NCI-H1048 (cell line): ENCODE measurements at regions not wholly inside any gene's neighbourhood (a gene's known extent, or its start where the extent isn't known, plus 50 kb on each side); places are given as distances from the start of the nearest gene placed in this dataset.

Experiments used
- DNase-seq: peaks from one replicate; lab custom pipeline; 2025; lab: John Stamatoyannopoulos, UW

DNA sequence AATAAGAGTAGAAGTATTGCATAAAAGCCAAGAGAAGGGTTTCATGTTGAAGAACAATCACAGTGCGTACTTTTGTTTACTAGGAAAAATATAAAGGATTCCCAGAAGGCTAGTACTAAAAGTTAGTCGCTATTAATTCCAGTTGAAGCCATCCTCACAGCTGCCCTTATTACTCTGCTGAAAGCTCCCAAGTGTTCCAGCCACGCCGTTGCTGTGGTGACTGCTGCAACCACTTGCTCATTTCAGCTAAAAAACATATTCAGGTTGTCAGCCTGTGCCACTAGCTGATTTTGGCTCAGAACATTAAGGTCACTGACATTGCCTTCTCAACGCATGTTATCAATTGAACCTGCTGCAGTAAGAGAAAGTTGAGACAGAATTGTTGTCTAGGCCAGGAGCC, 87.1 kb upstream of the FNDC3A start:
- DNase-seq: no peak

DNA sequence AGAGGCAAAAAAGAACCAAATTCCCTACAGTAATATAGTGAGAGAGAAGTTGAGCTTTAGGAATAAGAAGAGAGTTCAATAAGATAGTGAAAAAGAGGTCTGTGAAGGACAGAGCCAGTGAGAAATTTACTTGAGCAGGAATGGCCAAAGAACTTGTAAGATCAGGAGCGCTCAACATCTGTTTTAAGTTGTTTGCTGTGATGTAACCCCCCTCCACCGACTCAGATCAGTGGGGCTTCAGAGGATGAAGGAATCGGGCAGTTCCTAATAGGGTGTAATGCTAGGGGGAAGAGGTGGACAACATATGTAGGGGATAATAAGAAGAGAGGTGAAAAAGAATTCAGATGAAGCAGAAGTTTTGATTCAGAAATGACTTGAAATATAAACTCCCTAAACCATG, 85.3 kb upstream of the FNDC3A start:
- DNase-seq: no peak

DNA sequence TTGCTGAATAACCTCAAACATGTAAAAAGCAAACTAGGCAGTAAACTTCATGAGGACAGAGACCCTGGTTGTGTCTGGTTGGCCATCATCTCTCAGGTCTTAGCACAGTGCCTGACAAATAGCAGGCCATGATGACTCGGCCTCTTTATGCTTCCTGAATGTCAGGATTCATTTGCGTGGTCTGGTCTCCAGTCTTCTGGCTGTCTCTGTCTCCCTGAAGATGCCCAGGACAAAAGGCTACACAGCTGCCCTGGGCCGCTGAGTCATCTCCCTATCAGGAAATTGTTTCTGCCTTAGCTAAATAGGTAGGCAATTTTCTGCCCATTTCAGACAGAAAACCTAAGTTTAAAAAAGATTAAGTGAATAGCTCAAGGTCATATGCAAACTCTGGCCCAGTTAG, 84.1 kb upstream of the FNDC3A start:
- no peak for DNase-seq

DNA sequence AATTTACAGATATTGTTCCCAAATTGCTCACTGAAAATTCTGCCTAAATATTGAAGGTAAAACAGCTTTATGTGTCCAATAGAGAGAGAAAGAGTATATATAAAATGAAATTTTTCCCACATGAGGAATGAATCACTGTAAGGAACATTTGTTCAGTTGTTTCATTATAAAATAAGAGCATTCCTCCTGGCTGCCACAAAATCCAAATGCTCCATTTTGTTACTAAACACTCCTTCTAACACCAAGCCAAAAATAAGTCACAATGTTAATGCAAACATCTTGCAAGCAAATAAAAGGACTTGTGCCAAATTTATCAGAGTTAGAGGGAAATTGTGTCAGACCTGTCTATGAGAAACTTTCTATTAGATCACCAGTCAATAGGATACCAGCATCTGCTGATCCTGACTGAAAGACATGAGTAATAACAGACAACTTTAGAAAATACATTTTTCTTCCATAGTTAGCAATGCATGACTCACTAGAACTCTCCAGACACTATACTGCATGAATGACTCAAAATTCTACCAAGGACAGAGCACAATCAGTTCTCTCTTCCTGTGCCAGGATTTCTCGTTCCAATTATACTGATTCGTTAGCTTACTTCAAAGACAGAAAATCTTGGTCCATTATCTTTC, 83.5 kb upstream of the FNDC3A start:
- no peak for DNase-seq

DNA sequence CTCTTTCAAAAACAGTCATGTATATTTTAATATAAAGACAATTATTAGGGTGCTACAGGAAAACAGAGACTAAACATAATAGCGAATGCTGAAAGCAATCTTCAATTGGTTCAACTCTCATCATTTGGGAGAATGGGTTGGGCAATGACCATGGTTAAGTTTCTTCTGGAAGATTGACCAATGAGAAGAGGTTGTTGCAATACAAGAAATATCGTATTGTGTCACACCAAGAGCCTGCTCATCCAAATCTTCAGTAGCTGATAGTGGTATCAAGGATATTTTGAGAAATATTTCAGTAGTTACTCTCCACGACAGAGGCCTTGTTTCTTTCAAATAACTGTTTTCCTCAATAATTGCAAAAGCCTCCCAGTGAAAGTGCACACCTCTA, 83.0 kb upstream of the FNDC3A start:
- no peak for DNase-seq

DNA sequence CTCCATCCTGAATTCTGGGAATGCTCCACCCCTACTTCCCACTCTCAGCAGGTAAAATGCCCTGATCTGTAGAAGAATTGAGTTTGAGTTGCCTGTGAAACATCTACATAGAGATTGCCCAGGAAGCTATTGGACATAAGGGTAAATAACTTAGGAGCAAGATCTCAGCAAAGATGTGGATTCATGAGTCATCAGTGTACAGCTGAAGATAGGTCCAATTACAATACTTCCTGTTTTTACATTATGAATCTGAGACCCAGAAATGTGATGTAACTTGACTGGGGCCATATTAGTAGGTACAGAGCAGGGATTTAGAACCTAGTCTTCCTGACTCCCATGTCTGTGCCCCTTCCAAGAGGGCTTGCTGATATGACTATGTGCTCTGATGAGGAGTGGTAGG, 79.4 kb upstream of the FNDC3A start:
- no peak for DNase-seq

DNA sequence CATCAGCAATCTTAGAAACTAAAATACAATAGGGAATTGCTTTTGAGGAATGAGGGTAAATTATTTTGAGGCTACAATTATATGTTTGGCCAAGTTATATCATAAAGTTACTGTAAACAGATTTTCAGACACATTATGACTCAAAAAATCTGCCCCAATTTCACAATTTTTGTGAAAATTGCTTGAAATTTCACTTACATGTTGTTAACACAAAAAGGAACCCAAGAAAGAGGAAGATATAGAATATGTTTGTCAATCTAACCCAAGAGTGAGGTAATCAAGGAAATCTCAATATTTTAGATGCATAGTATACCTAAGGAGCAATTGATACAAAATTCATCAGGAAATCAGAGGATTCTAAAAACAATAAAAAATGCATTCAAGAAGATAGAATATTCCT, 73.9 kb upstream of the FNDC3A start:
- DNase-seq: no peak

DNA sequence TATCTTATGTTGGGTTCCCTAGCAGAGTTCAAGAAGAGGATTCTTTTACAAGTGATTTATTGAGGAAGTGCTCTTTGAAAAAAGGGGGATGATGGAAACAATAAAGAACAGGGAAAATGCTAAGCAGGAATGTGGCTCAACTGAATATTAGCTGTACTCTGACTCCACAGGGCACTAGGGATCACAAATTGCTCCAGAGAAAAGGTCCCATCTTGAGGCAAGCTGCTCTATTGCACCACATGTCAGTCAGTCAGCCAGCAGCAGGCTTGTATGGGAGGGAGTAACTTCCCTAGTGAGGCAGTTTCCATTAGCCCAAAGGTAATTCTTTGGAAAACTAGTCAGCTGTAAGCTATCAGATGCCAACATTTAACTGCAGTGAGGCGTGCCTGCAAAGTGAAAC, 73.3 kb upstream of the FNDC3A start:
- no peak for DNase-seq

DNA sequence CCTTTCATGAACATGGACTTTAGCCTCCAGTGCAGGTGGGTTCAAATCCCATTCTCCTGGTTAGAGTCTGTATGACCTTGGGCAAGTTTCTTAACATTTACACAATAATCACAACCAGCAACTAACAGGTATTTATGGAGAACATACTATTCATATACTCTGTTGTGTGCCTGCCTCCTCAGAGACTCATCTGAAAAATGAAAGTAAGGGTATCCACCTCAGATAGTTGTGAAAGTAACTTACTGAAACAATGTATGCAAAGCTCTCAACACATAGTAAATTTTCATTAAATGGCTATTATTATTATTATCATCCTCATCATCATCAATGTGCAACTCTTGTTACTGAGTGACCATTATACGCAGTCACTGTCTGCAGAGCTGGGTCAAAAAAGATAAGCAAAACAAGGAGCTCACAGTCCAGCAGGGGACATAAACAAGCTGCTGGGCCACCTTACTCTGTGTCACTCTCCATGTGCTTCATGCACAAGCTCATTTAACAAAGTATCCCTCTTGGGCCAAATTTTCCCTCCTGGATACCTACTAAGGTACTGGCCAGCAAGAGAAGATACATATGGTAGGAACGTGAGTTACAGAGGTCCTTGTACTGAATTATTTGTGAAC, 70.9 kb upstream of the FNDC3A start:
- DNase-seq: no peak

DNA sequence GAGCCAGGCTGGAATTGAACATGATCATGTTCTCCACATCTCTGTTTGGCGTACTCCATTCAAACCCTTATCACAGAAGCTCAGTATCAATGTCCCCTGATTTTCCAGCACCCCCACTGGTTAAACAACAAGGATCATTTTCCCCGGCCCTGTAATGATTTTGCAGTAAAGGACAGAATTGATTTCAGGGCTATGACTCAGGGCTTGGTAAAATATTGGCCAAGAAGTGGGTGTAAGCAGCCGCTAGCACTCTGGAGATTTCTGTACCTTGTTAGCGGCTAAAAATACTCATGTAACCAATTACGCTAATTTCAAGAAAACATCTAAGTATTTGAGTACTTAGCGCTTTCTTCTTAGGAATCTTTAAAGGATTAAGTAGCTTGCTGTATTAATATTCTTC, 69.5 kb upstream of the FNDC3A start:
- no peak for DNase-seq

DNA sequence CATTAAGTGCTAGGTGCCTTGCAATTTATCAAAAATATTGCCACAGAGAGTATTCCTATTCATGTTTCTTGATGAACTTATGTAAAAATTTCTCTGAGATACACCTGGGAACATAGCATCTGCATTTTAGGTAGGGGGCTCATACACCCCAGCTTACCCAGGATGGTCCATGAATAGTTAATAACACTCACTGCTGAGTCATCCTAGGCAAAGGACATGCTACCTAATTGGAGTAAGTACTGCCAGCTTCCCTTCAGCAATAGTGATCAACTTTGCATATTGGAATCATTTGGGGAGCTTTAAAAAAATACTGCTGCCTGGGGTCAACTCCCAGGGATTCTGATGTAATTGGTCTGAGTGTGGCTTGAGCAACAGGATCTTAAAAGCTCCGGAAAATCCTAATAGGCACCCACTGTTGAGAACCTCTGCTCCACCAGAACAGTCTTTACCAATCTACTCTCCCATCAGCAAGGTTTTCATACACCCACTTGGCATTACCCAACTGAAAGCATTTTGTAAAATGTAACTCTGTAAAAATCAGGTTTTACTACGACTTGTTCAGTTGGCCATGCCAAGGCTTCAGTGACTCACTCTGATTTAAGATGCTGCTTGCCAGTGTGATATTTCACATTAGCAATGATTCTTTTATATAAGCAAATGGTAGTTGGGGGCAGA, 67.2 kb upstream of the FNDC3A start:
- DNase-seq: no peak

DNA sequence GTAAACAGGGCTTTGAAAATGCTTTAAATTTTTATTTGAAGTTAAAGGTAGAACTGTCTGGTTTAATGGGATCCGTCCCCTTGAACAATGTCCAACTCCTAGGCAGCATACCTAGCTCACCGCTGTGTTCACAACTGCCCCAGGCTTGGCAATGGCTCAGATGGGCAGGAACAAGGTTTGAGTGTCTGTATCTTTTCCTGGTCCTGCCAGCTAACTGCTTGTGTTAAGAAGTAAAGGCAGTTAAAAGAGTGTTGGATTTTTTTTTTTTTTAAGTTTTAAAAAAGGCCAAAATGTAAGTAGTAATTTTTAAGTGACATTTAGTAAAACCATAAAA, 66.7 kb upstream of the FNDC3A start:
- no peak for DNase-seq

DNA sequence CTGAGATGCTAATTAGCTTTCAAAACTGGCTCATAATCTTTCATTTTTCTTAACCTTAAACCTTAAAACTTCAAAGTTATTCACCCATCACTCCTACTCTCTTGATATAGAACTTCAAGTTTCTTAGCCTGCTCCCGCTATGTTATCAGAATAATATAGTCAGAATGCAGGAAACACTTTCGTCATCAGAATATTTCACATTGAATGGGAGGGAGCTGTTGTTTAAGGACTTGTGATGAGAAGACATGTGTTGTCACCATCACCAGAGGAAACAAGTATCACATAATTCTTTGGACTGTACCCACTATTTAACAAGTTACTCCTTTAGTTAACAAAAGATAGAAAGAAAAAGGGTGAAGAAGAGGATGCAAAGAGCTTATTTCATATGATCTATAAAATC, 65.0 kb upstream of the FNDC3A start:
- no peak for DNase-seq

DNA sequence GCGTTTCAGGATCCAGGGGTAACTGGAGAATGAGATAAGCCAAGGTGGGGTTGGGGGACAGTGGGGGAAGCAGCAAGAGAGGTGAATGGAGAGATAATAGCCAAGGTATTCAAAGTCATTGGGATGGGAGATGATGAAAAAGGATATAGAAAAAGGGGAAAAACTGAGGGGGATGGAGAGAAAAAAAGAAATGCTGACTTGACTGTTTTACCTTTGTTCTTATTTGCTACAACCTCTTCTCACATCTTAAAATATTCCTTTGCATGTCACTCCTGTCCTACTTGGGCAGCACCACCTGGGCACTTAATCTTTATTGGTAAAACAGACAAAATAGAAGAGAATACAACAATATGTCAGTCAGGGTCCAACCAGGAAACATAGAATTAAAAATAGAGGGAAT, 56.0 kb upstream of the FNDC3A start:
- no peak for DNase-seq

DNA sequence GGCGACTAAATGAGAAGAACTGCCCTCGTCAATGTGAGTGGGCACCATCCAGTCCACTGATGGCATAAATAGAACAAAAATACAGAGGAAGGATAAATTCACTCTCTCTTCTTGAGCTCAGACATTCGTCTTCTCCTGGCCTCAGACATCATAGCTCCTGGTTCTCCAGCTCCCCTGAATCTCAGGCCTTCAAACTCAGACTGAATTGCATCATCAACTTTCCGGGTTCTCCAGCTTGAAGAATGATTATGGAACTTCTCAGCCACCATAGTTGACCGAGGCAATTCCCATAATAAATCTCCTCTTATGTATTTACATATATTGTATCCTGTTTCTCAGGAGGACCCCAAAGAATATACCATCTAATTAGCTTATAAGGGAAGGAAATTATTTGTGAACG, 55.0 kb upstream of the FNDC3A start:
- DNase-seq: no peak

DNA sequence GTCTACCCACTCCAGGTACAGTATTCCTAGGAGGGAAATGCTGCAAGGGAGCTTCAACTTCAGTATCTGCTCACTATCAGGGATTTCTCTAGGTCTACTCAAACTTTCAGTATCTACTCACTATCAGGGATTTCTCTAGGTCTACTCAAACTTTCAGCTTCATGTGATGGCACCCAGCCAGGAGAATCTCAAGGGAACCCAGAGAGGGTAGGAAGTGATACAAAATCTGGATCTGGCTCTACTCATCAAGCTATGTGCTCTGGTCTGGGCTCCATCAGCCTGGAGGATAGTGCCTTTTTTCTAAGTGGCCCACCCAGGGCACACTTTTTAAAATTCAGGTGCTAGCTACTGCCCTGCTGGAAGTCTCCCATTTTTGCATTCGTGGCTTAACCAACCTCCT, 52.3 kb upstream of the FNDC3A start:
- DNase-seq: no peak

DNA sequence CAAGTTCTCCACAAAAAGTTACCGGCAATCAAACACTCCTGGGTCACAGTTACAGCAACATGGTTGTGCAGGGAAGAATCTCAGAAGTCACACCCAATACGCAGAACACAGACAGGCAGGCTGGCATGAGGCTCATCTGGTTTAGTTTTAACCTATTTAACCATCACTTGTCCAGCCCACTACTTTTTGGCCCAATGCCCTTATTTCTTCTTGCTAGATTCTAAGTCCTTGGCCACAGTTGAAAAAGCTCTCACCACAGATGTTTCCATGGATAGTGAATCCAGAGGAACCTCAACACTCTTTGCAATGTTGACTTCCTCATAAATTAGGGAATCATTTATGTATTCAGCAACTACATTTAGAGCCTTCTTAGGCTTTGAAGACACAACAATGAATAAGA, 50.7 kb upstream of the FNDC3A start:
- DNase-seq: no peak
